ENCODE measurements at regions not wholly inside any gene's neighbourhood (a gene's known extent, or its start where the extent isn't known, plus 50 kb on each side); places are given as distances from the start of the nearest gene placed in this dataset.

GRCh38 chr16:6207124-6207523, 1109.5 kb upstream of the EEF2KMT start:
- TF ChIP-seq ARNT (IDR thresholded peaks at IDR 0.05) (no peak), SP1 (IDR thresholded peaks at IDR 0.05) (no peak), TARDBP (IDR thresholded peaks at IDR 0.05) (no peak)
